Ovary (tissue), 3 donors: ENCODE measurements at regions not wholly inside any gene's neighbourhood (a gene's known extent, or its start where the extent isn't known, plus 50 kb on each side); places are given as distances from the start of the nearest gene placed in this dataset.

ENCODE experiments used
- EP300 ChIP-seq: sonication (generic); formaldehyde crosslinking; IDR thresholded peaks from one replicate; pipeline ENCODE4 v1.6.1; 2017; ENCODE audit warnings: antibody characterized with exemption
- POLR2A ChIP-seq: fragments of 450-650 bp; IDR thresholded peaks from one replicate; pipeline ENCODE4 v1.6.1; 2017; ENCODE audit warnings: antibody characterized with exemption, mild to moderate bottlenecking, moderate library complexity
- TF ChIP-seq, protein P1 (sequence below), 3 donors: fragments of 450-650 bp in 2 of 3; fragments of 200-600 bp in 1 of 3; IDR thresholded peaks; one replicate each; pipeline versions ENCODE4 v1.5.1 to v1.8.0; 2016 to 2022; ENCODE audit warnings: antibody characterized with exemption in 3 of 3, mild to moderate bottlenecking in 1 of 3
- donor health status: DM: no; HTN: no; CAD: no.

GRCh38 chr3:118778201-118778600 lies 256.4 kb downstream of the IGSF11 start:
- TF ChIP-seq, protein P1, sequence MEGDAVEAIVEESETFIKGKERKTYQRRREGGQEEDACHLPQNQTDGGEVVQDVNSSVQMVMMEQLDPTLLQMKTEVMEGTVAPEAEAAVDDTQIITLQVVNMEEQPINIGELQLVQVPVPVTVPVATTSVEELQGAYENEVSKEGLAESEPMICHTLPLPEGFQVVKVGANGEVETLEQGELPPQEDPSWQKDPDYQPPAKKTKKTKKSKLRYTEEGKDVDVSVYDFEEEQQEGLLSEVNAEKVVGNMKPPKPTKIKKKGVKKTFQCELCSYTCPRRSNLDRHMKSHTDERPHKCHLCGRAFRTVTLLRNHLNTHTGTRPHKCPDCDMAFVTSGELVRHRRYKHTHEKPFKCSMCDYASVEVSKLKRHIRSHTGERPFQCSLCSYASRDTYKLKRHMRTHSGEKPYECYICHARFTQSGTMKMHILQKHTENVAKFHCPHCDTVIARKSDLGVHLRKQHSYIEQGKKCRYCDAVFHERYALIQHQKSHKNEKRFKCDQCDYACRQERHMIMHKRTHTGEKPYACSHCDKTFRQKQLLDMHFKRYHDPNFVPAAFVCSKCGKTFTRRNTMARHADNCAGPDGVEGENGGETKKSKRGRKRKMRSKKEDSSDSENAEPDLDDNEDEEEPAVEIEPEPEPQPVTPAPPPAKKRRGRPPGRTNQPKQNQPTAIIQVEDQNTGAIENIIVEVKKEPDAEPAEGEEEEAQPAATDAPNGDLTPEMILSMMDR (IDR thresholded peaks at IDR 0.05): no peak
- TF ChIP-seq EP300 (no peak), POLR2A (no peak)
